Upper lobe of left lung (tissue), 6 donors: ENCODE measurements at regions not wholly inside any gene's neighbourhood (a gene's known extent, or its start where the extent isn't known, plus 50 kb on each side); places are given as distances from the start of the nearest gene placed in this dataset.

ENCODE experiments used
- ATAC-seq, 2 donors: fragments of 200-7000 bp; cut with Tn5 transposase; one replicate each; pipeline ENCODE4 v1.9.1; 2022; ENCODE audit warnings: mild to moderate bottlenecking in 2 of 2, moderate library complexity in 2 of 2; ENCODE audit not compliant: low FRiP score in 2 of 2
- DNase-seq, 2 donors: peaks; one replicate each; pipeline ENCODE4 v3.0.0-alpha.2; 2019 to 2020
- H3K27ac ChIP-seq, 4 donors: fragments of 200-600 bp; sonication (generic); one replicate each; pipeline ENCODE4 v1.5.1; 2016 to 2019
- H3K27me3 ChIP-seq, 4 donors: fragments of 200-600 bp; sonication (generic); one replicate each; pipeline ENCODE4 v1.5.1; 2017 to 2019
- H3K36me3 ChIP-seq, 4 donors: fragments of 200-600 bp; sonication (generic); one replicate each; pipeline ENCODE4 v1.5.1; 2016 to 2019
- H3K4me1 ChIP-seq, 4 donors: fragments of 200-600 bp; sonication (generic); one replicate each; pipeline ENCODE4 v1.5.1; 2018 to 2019
- H3K4me3 ChIP-seq, 4 donors: fragments of 200-600 bp; sonication (generic); one replicate each; pipeline ENCODE4 v1.5.1; 2017 to 2019; ENCODE audit warnings: mild to moderate bottlenecking in 2 of 4, moderate library complexity in 1 of 4
- H3K9me3 ChIP-seq, 4 donors: fragments of 200-600 bp; sonication (generic); one replicate each; pipeline ENCODE4 v1.5.1; 2018 to 2019
- EP300 ChIP-seq, 4 donors: sonication (generic); formaldehyde crosslinking; IDR thresholded peaks; one replicate each; pipeline ENCODE4 v1.5.1; 2017; ENCODE audit warnings: antibody characterized with exemption in 4 of 4, control low read depth in 2 of 4
- POLR2A ChIP-seq, 4 donors: fragments of 450-650 bp; IDR thresholded peaks; one replicate each; pipeline ENCODE4 v1.5.1; 2016 to 2017; ENCODE audit warnings: antibody characterized with exemption in 4 of 4, mild to moderate bottlenecking in 2 of 4
- POLR2AphosphoS5 ChIP-seq, 2 donors: sonication (generic); formaldehyde crosslinking; IDR thresholded peaks; one replicate each; pipeline ENCODE4 v1.5.1; 2017; ENCODE audit warnings: antibody characterized with exemption in 2 of 2
- WGBS, 2 donors: methylation state at CpG; one replicate each; pipeline ENCODE4 v1.1.5; 2017 to 2018; 5-methylcytosine and 5-hydroxymethylcytosine counted together
- TF ChIP-seq, protein P1 (sequence below), 6 experiments: fragments of 450-650 bp in 4 of 6; fragments of 200-600 bp in 2 of 6; sonication (generic) in 2 of 6; IDR thresholded peaks; one replicate each; pipeline ENCODE4 v1.5.1; 2016 to 2019; ENCODE audit warnings: antibody characterized with exemption in 6 of 6
- donor health status: DM: no; HTN: no; CAD: no; lungs with moderate emphysema.
- donor health status: DM: no; HTN: yes; CAD: no; lungs with severe emphysema.

DNA sequence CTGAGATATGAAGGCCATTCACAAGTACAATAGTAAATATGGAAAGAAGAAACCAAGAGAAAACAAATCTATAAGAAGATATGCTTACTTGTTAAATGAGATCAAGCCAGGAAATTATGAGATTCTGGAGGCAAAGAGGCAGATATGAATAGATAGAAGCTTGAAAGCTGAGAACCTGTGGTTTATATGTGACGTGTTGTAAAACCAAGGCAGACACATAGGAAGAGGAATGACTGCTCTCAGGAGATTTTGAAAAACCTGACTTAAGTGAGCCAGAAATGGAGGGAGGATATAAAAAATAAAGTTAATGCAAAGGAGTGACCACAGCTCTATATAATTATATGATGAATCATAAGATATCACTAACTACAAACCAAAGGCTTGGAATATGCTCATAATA, 1160.5 kb upstream of the CNTN5 start:
- Histone ChIP-seq H3K27ac (no peak overlapping the region), H3K9me3 (no peaks in the 10 kb centered on the region), H3K36me3 (no peaks in the 10 kb centered on the region), H3K4me3 (no peak overlapping the region), H3K27me3 (no peaks in the 10 kb centered on the region), H3K4me1 (no peaks in the 10 kb centered on the region)
- TF ChIP-seq POLR2A (IDR thresholded peaks at IDR 0.05) (no peak), POLR2AphosphoS5 (IDR thresholded peaks at IDR 0.05) (no peak), EP300 (IDR thresholded peaks at IDR 0.05) (no peak)
- TF ChIP-seq, protein P1, sequence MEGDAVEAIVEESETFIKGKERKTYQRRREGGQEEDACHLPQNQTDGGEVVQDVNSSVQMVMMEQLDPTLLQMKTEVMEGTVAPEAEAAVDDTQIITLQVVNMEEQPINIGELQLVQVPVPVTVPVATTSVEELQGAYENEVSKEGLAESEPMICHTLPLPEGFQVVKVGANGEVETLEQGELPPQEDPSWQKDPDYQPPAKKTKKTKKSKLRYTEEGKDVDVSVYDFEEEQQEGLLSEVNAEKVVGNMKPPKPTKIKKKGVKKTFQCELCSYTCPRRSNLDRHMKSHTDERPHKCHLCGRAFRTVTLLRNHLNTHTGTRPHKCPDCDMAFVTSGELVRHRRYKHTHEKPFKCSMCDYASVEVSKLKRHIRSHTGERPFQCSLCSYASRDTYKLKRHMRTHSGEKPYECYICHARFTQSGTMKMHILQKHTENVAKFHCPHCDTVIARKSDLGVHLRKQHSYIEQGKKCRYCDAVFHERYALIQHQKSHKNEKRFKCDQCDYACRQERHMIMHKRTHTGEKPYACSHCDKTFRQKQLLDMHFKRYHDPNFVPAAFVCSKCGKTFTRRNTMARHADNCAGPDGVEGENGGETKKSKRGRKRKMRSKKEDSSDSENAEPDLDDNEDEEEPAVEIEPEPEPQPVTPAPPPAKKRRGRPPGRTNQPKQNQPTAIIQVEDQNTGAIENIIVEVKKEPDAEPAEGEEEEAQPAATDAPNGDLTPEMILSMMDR (IDR thresholded peaks at IDR 0.05), result no peak
- WGBS, 2 donors, result 65 to 83% methylated on average over 1 of the region's 1 CpG
- ATAC-seq (no peak), DNase-seq (no peak)

DNA sequence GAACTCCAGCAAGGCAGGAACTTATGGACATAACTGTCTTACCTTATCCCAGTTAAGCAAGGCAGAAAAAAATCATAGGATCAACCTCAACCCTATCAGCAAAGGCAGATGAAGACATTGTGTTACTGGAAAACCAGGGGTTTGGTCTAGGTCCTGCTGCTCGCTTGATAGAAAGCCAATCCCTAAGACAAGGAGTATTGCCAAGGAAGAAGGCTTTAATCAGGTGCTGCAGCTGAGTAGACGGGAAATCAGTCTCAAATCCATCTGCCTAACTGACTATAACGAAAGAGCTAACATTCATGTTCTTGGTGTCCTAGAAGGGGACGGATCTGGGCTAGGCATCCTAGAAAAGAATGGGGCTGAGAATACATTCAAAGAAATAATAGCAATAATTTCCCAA, 1158.7 kb upstream of the CNTN5 start:
- Histone ChIP-seq H3K4me3 (no peak overlapping the region), H3K4me1 (no peaks in the 10 kb centered on the region), H3K27ac (no peak overlapping the region), H3K36me3 (no peaks in the 10 kb centered on the region), H3K9me3 (no peaks in the 10 kb centered on the region), H3K27me3 (no peaks in the 10 kb centered on the region)
- ATAC-seq, result no peak
- 85 to 90% methylated on average over 4 of the region's 4 CpGs for WGBS, 2 donors
- DNase-seq, result no peak
- no peak for TF ChIP-seq POLR2AphosphoS5 (IDR thresholded peaks at IDR 0.05)
- no peak for TF ChIP-seq EP300 (IDR thresholded peaks at IDR 0.05)
- TF ChIP-seq, protein P1 (IDR thresholded peaks at IDR 0.05), result no peak
- TF ChIP-seq POLR2A (IDR thresholded peaks at IDR 0.05), result no peak

DNA sequence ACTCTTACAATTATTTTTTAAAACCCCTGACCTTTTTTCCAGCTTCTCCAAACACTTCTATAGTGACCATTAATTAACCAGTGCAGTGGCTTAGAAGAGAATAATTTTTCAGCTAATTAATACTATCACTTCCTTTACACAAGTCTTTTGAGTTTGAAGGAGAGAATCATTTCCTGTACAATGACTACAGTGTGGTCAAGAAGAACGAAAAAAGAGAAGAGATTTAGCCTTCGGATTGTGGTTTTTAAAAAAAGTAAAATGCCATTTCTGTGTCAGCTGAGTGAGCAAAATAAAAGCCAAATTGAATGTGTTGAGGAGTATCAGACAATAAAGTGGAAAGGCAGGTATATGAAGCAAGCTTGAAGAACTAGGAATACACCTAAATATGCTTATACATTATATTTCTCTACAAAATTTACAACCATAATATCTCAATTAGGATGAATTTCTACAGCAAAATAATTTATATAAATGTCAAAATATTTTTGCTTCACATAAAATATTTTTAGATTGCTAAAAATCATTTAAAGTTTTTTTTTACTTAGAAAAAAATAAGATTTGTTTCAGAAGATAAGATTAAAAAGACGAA, 1155.2 kb upstream of the CNTN5 start:
- no peak overlapping the region for H3K4me3 ChIP-seq
- TF ChIP-seq, protein P1 (IDR thresholded peaks at IDR 0.05), result no peak
- TF ChIP-seq POLR2AphosphoS5 (IDR thresholded peaks at IDR 0.05) (no peak), EP300 (IDR thresholded peaks at IDR 0.05) (no peak), POLR2A (IDR thresholded peaks at IDR 0.05) (no peak)
- H3K27ac ChIP-seq, result no peak overlapping the region
- H3K36me3 ChIP-seq, result no peaks in the 10 kb centered on the region
- 52 to 61% methylated on average over 3 of the region's 3 CpGs for WGBS, 2 donors
- no peaks in the 10 kb centered on the region for H3K4me1 ChIP-seq
- DNase-seq (no peak), ATAC-seq (no peak)
- H3K27me3 ChIP-seq, result no peaks in the 10 kb centered on the region
- H3K9me3 ChIP-seq, result no peaks in the 10 kb centered on the region

DNA sequence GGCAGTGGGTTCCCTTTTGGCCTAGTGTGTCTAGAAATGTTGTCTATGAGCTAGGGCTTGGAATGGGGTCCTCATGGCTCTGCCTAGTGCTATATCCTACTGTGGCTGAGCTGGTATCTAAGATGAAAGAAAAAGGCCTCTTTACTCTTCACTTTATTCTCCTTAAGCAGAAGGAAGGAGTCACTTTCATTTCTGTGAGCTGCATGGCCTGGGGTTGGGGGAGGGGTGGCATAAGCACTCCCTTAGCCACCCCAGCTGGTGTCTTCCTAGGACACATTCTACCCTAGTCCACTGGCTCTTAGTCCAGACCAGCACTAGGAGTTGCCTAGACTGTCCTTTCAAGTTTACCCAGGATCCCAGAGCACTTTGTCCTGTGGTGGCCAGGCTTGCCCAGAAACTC, 1148.9 kb upstream of the CNTN5 start:
- H3K27ac ChIP-seq, result no peak overlapping the region
- no peak for TF ChIP-seq POLR2AphosphoS5 (IDR thresholded peaks at IDR 0.05)
- TF ChIP-seq EP300 (IDR thresholded peaks at IDR 0.05), result no peak
- no peak for TF ChIP-seq POLR2A (IDR thresholded peaks at IDR 0.05)
- TF ChIP-seq, protein P1 (IDR thresholded peaks at IDR 0.05), result no peak
- no peaks in the 10 kb centered on the region for H3K27me3 ChIP-seq
- no peak for DNase-seq
- no peaks in the 10 kb centered on the region for H3K4me1 ChIP-seq
- H3K36me3 ChIP-seq, result no peaks in the 10 kb centered on the region
- H3K9me3 ChIP-seq, result peaks cover 0 to 6% (median 0%) of the 10 kb centered on the region in 4 donors
- no peak for ATAC-seq
- H3K4me3 ChIP-seq, result no peak overlapping the region

DNA sequence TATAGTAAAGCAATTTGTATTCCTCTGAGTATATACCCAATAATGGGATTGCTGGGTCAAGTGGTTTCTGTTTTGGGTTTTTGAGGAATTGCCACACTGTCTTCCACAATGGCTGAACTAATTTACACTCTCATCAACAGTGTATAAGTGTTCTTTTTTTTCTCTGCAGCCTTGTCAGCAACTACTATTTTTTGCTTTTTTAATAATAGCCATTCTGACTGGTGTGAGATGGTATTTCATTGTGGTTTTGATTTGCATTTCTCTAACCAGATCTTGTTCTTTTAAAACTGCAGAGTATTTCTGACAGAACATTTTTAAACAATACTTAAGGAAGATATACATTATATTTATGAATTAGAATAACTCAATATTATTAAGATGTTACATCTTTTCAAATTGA, 1140.5 kb upstream of the CNTN5 start:
- no peak for ATAC-seq
- no peak for TF ChIP-seq POLR2A (IDR thresholded peaks at IDR 0.05)
- TF ChIP-seq POLR2AphosphoS5 (IDR thresholded peaks at IDR 0.05), result no peak
- TF ChIP-seq, protein P1 (IDR thresholded peaks at IDR 0.05), result no peak
- no peak for TF ChIP-seq EP300 (IDR thresholded peaks at IDR 0.05)
- no peak overlapping the region for H3K27ac ChIP-seq

More for the DNA sequence above, 1140.5 kb upstream of the CNTN5 start:
- DNase-seq, result no peak
- H3K27me3 ChIP-seq, result no peaks in the 10 kb centered on the region
- no peak overlapping the region for H3K4me3 ChIP-seq
- no peaks in the 10 kb centered on the region for H3K4me1 ChIP-seq
- H3K36me3 ChIP-seq, result no peaks in the 10 kb centered on the region
- H3K9me3 ChIP-seq, result no peaks in the 10 kb centered on the region
